SK-N-SH treated with all-trans-retinoic acid at 6 μM for 48 hours (cell line): ENCODE measurements at regions not wholly inside any gene's neighbourhood (a gene's known extent, or its start where the extent isn't known, plus 50 kb on each side); places are given as distances from the start of the nearest gene placed in this dataset.

Source experiments
- ESRRG ChIP-seq: fragments of 250-450 bp; sonication (Bioruptor Pico); IDR thresholded peaks from 2 replicates; pipeline ENCODE4 v1.6.1; 2021; ENCODE audit warnings: mild to moderate bottlenecking
- GLIS3 ChIP-seq: fragments of 250-450 bp; sonication (Bioruptor Pico); IDR thresholded peaks from 2 replicates; pipeline ENCODE4 v1.5.0; 2020; ENCODE audit warnings: mild to moderate bottlenecking, moderate library complexity
- OSR1 ChIP-seq: fragments of 250-450 bp; sonication (Bioruptor Pico); IDR thresholded peaks from 2 replicates; pipeline ENCODE4 v1.8.0; 2022; ENCODE audit warnings: moderate library complexity, mild to moderate bottlenecking, inconsistent platforms
- RARB ChIP-seq: fragments of 250-450 bp; sonication (Bioruptor Pico); IDR thresholded peaks from 2 replicates; pipeline ENCODE4 v1.8.0; 2021; ENCODE audit warnings: mild to moderate bottlenecking, moderate library complexity
- ZFP3 ChIP-seq: fragments of 250-450 bp; sonication (Bioruptor Pico); IDR thresholded peaks from 2 replicates; pipeline ENCODE4 v1.5.0; 2020; ENCODE audit warnings: mild to moderate bottlenecking, moderate library complexity
- TF ChIP-seq, protein P1 (sequence below): fragments of 250-450 bp; sonication (Bioruptor Pico); IDR thresholded peaks from 2 replicates; pipeline ENCODE4 v1.5.1; 2020; ENCODE audit warnings: low read depth, mild to moderate bottlenecking, moderate library complexity
- TF ChIP-seq, protein P2 (sequence below): fragments of 250-450 bp; sonication (Bioruptor Pico); IDR thresholded peaks from 2 replicates; pipeline ENCODE4 v1.8.0; 2020; ENCODE audit warnings: mild to moderate bottlenecking, moderate library complexity, borderline replicate concordance

DNA sequence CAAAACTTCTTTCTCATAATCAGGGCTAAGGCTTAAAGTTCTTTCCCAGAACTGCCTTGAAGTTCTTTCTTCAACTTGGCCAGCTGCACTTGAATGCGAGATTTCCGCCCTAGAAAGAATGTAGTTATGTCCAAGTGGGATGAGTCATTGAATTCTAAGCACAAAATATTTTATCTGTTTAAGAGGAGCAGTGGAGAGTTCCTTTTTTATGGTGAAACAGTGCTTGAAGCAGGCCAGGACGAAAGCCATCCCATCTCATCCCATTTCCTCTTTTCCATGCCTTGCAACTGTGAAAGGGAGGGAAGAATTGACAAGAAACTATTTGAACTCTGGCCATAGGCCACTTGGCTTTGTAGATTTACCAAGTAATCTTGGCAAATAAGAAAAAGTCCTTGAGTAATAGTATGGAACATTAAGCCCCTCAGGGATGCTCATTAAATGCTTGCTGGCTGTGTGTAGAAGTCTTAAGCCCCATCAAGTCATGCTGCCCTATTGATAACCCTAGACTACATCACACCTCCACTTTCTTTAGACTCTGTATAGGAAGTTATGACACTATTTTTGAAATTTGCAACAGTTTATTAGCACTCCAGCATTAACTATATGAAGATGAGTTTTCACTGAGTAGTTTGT is 174.5 kb downstream of the KCTD12 start:
- TF ChIP-seq, protein P1, sequence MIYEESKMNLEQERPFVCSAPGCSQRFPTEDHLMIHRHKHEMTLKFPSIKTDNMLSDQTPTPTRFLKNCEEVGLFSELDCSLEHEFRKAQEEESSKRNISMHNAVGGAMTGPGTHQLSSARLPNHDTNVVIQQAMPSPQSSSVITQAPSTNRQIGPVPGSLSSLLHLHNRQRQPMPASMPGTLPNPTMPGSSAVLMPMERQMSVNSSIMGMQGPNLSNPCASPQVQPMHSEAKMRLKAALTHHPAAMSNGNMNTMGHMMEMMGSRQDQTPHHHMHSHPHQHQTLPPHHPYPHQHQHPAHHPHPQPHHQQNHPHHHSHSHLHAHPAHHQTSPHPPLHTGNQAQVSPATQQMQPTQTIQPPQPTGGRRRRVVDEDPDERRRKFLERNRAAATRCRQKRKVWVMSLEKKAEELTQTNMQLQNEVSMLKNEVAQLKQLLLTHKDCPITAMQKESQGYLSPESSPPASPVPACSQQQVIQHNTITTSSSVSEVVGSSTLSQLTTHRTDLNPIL (CRISPR knock-in tag): no peak
- no peak for TF ChIP-seq ZFP3 (CRISPR knock-in tag)
- TF ChIP-seq OSR1: no peak
- TF ChIP-seq ESRRG: no peak
- TF ChIP-seq RARB (CRISPR knock-in tag): no peak
- no peak for TF ChIP-seq GLIS3 (CRISPR knock-in tag)
- TF ChIP-seq, protein P2, sequence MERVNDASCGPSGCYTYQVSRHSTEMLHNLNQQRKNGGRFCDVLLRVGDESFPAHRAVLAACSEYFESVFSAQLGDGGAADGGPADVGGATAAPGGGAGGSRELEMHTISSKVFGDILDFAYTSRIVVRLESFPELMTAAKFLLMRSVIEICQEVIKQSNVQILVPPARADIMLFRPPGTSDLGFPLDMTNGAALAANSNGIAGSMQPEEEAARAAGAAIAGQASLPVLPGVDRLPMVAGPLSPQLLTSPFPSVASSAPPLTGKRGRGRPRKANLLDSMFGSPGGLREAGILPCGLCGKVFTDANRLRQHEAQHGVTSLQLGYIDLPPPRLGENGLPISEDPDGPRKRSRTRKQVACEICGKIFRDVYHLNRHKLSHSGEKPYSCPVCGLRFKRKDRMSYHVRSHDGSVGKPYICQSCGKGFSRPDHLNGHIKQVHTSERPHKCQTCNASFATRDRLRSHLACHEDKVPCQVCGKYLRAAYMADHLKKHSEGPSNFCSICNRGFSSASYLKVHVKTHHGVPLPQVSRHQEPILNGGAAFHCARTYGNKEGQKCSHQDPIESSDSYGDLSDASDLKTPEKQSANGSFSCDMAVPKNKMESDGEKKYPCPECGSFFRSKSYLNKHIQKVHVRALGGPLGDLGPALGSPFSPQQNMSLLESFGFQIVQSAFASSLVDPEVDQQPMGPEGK (CRISPR knock-in tag): no peak
